ENCODE measurements at regions not wholly inside any gene's neighbourhood (a gene's known extent, or its start where the extent isn't known, plus 50 kb on each side); places are given as distances from the start of the nearest gene placed in this dataset.

- TF ChIP-seq, protein P1, sequence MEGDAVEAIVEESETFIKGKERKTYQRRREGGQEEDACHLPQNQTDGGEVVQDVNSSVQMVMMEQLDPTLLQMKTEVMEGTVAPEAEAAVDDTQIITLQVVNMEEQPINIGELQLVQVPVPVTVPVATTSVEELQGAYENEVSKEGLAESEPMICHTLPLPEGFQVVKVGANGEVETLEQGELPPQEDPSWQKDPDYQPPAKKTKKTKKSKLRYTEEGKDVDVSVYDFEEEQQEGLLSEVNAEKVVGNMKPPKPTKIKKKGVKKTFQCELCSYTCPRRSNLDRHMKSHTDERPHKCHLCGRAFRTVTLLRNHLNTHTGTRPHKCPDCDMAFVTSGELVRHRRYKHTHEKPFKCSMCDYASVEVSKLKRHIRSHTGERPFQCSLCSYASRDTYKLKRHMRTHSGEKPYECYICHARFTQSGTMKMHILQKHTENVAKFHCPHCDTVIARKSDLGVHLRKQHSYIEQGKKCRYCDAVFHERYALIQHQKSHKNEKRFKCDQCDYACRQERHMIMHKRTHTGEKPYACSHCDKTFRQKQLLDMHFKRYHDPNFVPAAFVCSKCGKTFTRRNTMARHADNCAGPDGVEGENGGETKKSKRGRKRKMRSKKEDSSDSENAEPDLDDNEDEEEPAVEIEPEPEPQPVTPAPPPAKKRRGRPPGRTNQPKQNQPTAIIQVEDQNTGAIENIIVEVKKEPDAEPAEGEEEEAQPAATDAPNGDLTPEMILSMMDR (IDR thresholded peaks at IDR 0.05) = no peak
- no peak for TF ChIP-seq POLR2A (IDR thresholded peaks at IDR 0.05)
These were observed 845.5 kb downstream of the ROBO2 start for GRCh38 chr3:77885381-77885780.

Measured in testis (tissue), 2 donors.